Uterus (tissue), 3 donors: ENCODE measurements at regions not wholly inside any gene's neighbourhood (a gene's known extent, or its start where the extent isn't known, plus 50 kb on each side); places are given as distances from the start of the nearest gene placed in this dataset.

Experiments used
- DNase-seq, 2 donors: peaks; one replicate each; pipeline ENCODE4 v3.0.0-alpha.2; 2019 to 2020
- H3K27ac ChIP-seq, 2 donors: fragments of 200-600 bp; sonication (generic); 1 replicate in 1 of 2; 2 replicates in 1 of 2; pipeline ENCODE4 v1.5.1; 2016 to 2018
- H3K27me3 ChIP-seq, 2 donors: fragments of 200-600 bp; sonication (generic); one replicate each; pipeline ENCODE4 v1.5.1; 2018 to 2019; ENCODE audit warnings: control low read depth in 1 of 2
- H3K36me3 ChIP-seq, 2 donors: fragments of 200-600 bp; sonication (generic); one replicate each; pipeline ENCODE4 v1.5.1; 2019; ENCODE audit warnings: control low read depth in 1 of 2
- H3K4me1 ChIP-seq, 2 donors: fragments of 200-600 bp; sonication (generic); one replicate each; pipeline ENCODE4 v1.5.1; 2018 to 2019; ENCODE audit warnings: control low read depth in 1 of 2
- H3K4me3 ChIP-seq, 2 donors: fragments of 200-600 bp; sonication (generic); 1 replicate in 1 of 2; 2 replicates in 1 of 2; pipeline ENCODE4 v1.5.1; 2018 to 2019; ENCODE audit warnings: mild to moderate bottlenecking in 1 of 2
- H3K9me3 ChIP-seq, 2 donors: fragments of 200-600 bp; sonication (generic); one replicate each; pipeline ENCODE4 v1.5.1; 2019; ENCODE audit warnings: control low read depth in 1 of 2
- POLR2A ChIP-seq, 2 donors: fragments of 450-650 bp; IDR thresholded peaks; one replicate each; pipeline ENCODE4 v1.6.1; 2016; ENCODE audit warnings: antibody characterized with exemption in 2 of 2, mild to moderate bottlenecking in 1 of 2, moderate library complexity in 1 of 2
- intact Hi-C: fragments of 100-400 bp; cut with DNase I; formaldehyde crosslinking; loops from one replicate; pipeline ENCODE4 v1.15.1; 2023; ENCODE audit warnings: low total_unique reads
- TF ChIP-seq, protein P1 (sequence below), 4 experiments: fragments of 200-600 bp in 2 of 4; fragments of 450-650 bp in 2 of 4; sonication (generic) in 2 of 4; IDR thresholded peaks; one replicate each; pipeline ENCODE4 v1.5.1; 2016 to 2019; ENCODE audit warnings: antibody characterized with exemption in 4 of 4, mild to moderate bottlenecking in 2 of 4, moderate library complexity in 1 of 4
- donor health status: DM: yes; HTN: yes; CAD: no.

GRCh38 chr2:161010503-161011015, 149.7 kb upstream of the TANK start:
- intact Hi-C loops = no loop called here
- no peaks in the 10 kb centered on the region for H3K36me3 ChIP-seq
- DNase-seq = no peak

DNA sequence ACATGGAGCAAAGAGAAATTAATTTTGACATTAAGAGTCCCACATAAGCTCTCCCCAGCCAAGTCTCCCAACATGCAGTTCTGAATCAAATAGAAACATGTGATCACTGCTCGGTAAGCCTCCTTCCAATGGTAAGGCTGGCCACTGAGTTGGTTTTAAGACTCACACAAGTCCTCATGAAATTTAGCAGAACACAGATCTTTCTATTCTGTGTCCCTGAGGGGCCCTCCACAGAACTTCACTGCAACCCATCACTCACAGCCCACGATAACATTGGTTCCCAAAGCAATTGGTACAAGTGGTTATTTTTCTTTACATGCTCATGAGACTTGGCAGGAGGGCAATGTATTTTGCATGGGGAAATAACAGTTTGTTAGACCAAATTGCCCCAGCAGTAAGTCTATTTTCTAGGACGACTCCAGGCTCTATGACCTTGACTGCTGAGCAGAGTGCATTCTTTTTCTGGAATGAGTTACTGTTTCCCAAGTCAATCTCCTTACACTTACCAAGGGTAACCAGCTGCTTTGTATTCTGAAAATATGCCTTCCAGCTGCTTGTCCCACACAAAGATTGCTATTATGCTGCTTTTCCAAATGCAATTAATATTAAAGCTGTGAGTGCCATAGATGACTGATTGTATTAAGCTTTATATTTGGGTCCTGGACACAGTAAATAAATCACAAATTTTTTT, 142.3 kb upstream of the TANK start:
- H3K27me3 ChIP-seq = no peaks in the 10 kb centered on the region
- H3K4me3 ChIP-seq = no peak overlapping the region
- TF ChIP-seq POLR2A (IDR thresholded peaks at IDR 0.05) = no peak
- TF ChIP-seq, protein P1, sequence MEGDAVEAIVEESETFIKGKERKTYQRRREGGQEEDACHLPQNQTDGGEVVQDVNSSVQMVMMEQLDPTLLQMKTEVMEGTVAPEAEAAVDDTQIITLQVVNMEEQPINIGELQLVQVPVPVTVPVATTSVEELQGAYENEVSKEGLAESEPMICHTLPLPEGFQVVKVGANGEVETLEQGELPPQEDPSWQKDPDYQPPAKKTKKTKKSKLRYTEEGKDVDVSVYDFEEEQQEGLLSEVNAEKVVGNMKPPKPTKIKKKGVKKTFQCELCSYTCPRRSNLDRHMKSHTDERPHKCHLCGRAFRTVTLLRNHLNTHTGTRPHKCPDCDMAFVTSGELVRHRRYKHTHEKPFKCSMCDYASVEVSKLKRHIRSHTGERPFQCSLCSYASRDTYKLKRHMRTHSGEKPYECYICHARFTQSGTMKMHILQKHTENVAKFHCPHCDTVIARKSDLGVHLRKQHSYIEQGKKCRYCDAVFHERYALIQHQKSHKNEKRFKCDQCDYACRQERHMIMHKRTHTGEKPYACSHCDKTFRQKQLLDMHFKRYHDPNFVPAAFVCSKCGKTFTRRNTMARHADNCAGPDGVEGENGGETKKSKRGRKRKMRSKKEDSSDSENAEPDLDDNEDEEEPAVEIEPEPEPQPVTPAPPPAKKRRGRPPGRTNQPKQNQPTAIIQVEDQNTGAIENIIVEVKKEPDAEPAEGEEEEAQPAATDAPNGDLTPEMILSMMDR (IDR thresholded peaks at IDR 0.05) = no peak
- intact Hi-C loops = no loop called here
- DNase-seq = no peak
- no peaks in the 10 kb centered on the region for H3K4me1 ChIP-seq
- H3K9me3 ChIP-seq = no peaks in the 10 kb centered on the region
- no peak overlapping the region for H3K27ac ChIP-seq
- H3K36me3 ChIP-seq = no peaks in the 10 kb centered on the region

More at GRCh38 chr2:161010503-161011015, 149.7 kb upstream of the TANK start:
- H3K4me1 ChIP-seq = no peaks in the 10 kb centered on the region
- H3K27me3 ChIP-seq = no peaks in the 10 kb centered on the region
- no peaks in the 10 kb centered on the region for H3K9me3 ChIP-seq
- TF ChIP-seq, protein P1 (IDR thresholded peaks at IDR 0.05) = no peak
- TF ChIP-seq POLR2A (IDR thresholded peaks at IDR 0.05) = no peak
- no peak overlapping the region for H3K27ac ChIP-seq
- no peak overlapping the region for H3K4me3 ChIP-seq

DNA sequence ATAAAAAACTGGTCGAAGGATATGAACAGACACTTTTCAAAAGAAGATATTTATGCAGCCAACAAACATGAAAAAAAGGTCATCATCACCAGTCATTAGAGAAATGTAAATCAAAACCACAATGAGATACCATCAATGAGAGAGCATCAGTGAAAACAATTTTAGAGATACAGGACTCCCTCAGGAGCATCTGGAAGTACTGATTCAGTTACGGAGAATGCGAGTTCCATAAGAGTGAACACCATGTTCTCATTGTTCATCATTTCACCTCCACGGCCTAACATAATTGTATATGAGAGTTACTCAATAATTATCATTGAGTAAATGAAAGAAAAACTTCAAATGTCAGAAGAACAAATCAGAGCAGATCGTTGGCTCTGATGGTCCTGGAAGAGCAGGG, 140.9 kb upstream of the TANK start:
- no peak for DNase-seq
- H3K27ac ChIP-seq = no peak overlapping the region
- H3K4me3 ChIP-seq = no peak overlapping the region
- no peaks in the 10 kb centered on the region for H3K36me3 ChIP-seq
- no peak for TF ChIP-seq POLR2A (IDR thresholded peaks at IDR 0.05)
- TF ChIP-seq, protein P1 (IDR thresholded peaks at IDR 0.05) = no peak
- no peaks in the 10 kb centered on the region for H3K4me1 ChIP-seq
- no peaks in the 10 kb centered on the region for H3K9me3 ChIP-seq
- intact Hi-C loops = no loop called here
- no peaks in the 10 kb centered on the region for H3K27me3 ChIP-seq

DNA sequence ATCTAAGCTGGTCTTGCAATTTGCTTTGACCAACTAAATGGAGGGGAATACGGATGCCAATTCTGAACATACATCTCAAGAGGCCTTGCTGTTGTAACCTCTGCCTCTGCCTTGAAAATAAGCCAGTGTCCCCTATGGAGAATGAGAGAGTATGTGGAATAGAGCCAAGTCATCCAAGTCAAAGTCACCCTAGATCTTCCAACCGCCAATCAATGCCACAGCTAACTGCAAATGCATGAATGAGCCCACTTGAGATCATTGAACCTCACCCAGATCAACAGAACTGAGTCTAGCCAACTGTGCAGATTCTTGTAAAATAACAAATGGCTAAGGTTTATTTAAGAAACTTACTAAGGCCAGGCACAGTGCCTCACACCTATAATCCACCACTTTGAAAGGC, 139.8 kb upstream of the TANK start:
- Histone ChIP-seq H3K36me3 (no peaks in the 10 kb centered on the region), H3K27me3 (no peaks in the 10 kb centered on the region), H3K9me3 (no peaks in the 10 kb centered on the region), H3K4me3 (no peak overlapping the region), H3K27ac (no peak overlapping the region), H3K4me1 (no peaks in the 10 kb centered on the region)
- intact Hi-C loops = no loop called here
- no peak for DNase-seq
- no peak for TF ChIP-seq POLR2A (IDR thresholded peaks at IDR 0.05)
- TF ChIP-seq, protein P1 (IDR thresholded peaks at IDR 0.05) = no peak

DNA sequence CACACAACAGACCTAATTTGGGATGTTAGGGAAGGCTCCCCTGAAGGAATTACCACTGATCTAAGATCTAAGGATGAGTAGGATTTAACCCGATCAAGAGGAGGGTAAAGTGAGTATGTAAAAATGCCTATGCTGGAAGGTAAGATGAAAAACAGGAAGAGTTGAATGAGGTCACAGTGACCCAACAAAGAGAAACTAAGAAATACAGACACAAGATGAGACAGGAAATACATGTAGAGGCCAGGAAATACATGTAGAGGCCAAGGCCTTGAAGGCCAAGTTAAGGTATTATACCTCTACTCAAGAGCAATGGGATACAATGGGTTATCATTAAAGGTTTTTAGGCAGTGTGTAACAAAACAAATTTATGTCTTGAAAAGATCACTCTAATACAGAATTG, 131.6 kb upstream of the TANK start:
- TF ChIP-seq POLR2A (IDR thresholded peaks at IDR 0.05) = no peak
- TF ChIP-seq, protein P1 (IDR thresholded peaks at IDR 0.05) = no peak
- Histone ChIP-seq H3K4me3 (no peak overlapping the region), H3K9me3 (no peaks in the 10 kb centered on the region), H3K4me1 (no peaks in the 10 kb centered on the region), H3K36me3 (no peaks in the 10 kb centered on the region), H3K27ac (no peak overlapping the region), H3K27me3 (no peaks in the 10 kb centered on the region)
- DNase-seq = no peak
- intact Hi-C loops = no loop called here
